Immature natural killer cell (primary cell): ENCODE measurements at regions not wholly inside any gene's neighbourhood (a gene's known extent, or its start where the extent isn't known, plus 50 kb on each side); places are given as distances from the start of the nearest gene placed in this dataset.

Experiments used
- DNase-seq, 3 donors: peaks; one replicate each; pipeline ENCODE4 v3.0.0; 2022; ENCODE audit warnings: mixed read lengths in 1 of 3
- H3K27ac Mint-ChIP-seq, 6 donors: one replicate each; pipeline ENCODE4 v1.8.0; 2020; ENCODE audit warnings: mixed read lengths in 6 of 6, mild to moderate bottlenecking in 5 of 6, inconsistent platforms in 4 of 6, moderate library complexity in 3 of 6
- H3K27me3 Mint-ChIP-seq, 3 donors: one replicate each; pipeline ENCODE4 v1.8.0; 2020 to 2021; ENCODE audit warnings: low read depth in 3 of 3, mild to moderate bottlenecking in 3 of 3, mixed read lengths in 3 of 3, moderate library complexity in 3 of 3, inconsistent platforms in 1 of 3
- H3K36me3 Mint-ChIP-seq, 3 donors: one replicate each; pipeline ENCODE4 v1.8.0; 2020; ENCODE audit warnings: mixed read lengths in 3 of 3, inconsistent platforms in 2 of 3, mild to moderate bottlenecking in 2 of 3
- H3K4me1 Mint-ChIP-seq, 2 donors: one replicate each; pipeline ENCODE4 v1.8.0; 2020; ENCODE audit warnings: inconsistent platforms in 2 of 2, mild to moderate bottlenecking in 2 of 2, mixed read lengths in 2 of 2, moderate library complexity in 1 of 2
- H3K4me3 Mint-ChIP-seq, 5 donors: one replicate each; pipeline ENCODE4 v1.8.0; 2020; ENCODE audit warnings: mild to moderate bottlenecking in 5 of 5, mixed read lengths in 5 of 5, inconsistent platforms in 3 of 5, moderate library complexity in 3 of 5
- H3K9me3 Mint-ChIP-seq, 6 donors: one replicate each; pipeline ENCODE4 v1.8.0; 2020; ENCODE audit warnings: mild to moderate bottlenecking in 6 of 6, mixed read lengths in 6 of 6, inconsistent platforms in 4 of 6, moderate library complexity in 3 of 6

DNA sequence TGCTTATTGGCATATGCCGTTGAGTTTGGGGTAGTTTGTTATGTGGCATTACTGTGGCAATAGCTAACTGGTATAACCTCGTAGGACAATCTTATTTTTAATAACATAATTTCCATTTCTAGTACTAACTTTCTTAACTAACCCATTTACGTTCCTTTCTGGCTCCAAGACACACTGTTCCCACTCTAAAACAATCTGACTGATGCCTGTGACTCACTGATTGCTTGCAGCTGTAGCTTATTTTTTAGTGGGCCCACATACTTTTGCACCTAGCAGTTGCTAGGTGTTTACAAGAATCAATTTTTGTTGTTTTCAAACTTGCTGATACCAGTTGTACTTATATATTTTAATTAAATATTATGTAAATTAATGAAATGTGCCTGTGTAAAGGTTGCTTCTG, 52.2 kb downstream of the FAT3 start:
- peaks cover 0 to 5% (median 2%) of the 10 kb centered on the region in 3 donors for H3K27me3 Mint-ChIP-seq
- no peaks in the 10 kb centered on the region for H3K36me3 Mint-ChIP-seq
- DNase-seq: no peak
- no peak overlapping the region for H3K27ac Mint-ChIP-seq
- H3K4me1 Mint-ChIP-seq: no peaks in the 10 kb centered on the region
- H3K9me3 Mint-ChIP-seq: peaks cover 4 to 11% (median 7%) of the 10 kb centered on the region in 6 donors
- no peak overlapping the region for H3K4me3 Mint-ChIP-seq

DNA sequence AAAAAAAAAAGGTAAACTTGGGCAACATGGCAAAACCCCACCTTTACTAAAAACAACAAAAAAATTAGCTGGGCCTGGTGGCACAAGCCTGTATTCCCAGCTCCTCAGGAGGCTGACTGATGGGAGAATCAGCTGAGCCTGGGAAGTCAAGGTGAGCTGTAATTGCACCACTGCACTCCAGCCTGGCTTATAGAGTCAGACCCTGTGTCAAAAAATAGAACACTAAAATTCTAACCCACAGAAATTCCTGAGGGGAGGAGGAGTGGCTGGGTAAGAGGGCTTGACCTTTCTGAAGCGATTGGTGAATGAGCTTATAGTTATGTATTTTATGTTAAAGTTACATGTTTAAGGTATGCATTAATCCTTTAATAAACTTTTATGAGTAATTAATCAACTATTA, 53.3 kb downstream of the FAT3 start:
- H3K36me3 Mint-ChIP-seq: no peaks in the 10 kb centered on the region
- no peak for DNase-seq
- H3K4me3 Mint-ChIP-seq: no peak overlapping the region

DNA sequence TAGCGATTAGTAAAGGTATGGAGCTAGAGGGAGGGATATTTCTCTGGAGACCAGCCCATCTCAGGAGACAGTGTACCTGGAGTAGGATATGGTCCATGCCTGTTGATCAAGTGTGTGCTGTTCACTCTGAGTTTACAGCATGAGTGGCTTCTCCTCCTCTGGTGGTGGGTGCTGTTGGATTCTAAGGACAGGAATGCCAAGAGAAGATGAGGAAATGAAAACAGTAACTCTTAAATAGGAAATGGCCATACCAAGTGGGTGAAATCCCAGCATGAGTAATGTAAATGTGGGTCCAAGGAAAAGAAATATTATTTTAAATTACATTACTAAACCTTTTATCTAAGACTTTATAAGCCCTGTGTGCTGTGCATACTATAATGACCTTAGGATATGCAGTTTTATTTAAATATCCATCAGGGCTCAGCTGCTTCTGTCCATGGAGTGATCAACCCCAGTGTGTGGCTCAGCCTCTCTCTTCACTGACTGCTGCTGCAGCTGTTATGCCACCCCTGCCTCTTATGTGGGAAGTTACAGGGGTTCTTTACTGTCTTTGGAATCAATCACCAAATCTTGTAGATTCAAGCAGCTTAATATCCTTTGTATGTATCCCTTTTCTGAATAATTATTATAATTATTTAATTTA, 54.3 kb downstream of the FAT3 start:
- no peak for DNase-seq
- H3K27me3 Mint-ChIP-seq: peaks cover 0 to 3% (median 3%) of the 10 kb centered on the region in 3 donors
- no peak overlapping the region for H3K27ac Mint-ChIP-seq
- H3K4me3 Mint-ChIP-seq: no peak overlapping the region
- no peaks in the 10 kb centered on the region for H3K36me3 Mint-ChIP-seq
- H3K9me3 Mint-ChIP-seq: peaks cover 3 to 14% (median 6%) of the 10 kb centered on the region in 6 donors
- H3K4me1 Mint-ChIP-seq: no peaks in the 10 kb centered on the region

More for the DNA sequence above, 53.3 kb downstream of the FAT3 start:
- Mint-ChIP-seq H3K27ac (no peak overlapping the region), H3K27me3 (peaks cover 0 to 3% (median 3%) of the 10 kb centered on the region in 3 donors), H3K4me1 (no peaks in the 10 kb centered on the region), H3K9me3 (peaks cover 3 to 13% (median 5%) of the 10 kb centered on the region in 6 donors)

DNA sequence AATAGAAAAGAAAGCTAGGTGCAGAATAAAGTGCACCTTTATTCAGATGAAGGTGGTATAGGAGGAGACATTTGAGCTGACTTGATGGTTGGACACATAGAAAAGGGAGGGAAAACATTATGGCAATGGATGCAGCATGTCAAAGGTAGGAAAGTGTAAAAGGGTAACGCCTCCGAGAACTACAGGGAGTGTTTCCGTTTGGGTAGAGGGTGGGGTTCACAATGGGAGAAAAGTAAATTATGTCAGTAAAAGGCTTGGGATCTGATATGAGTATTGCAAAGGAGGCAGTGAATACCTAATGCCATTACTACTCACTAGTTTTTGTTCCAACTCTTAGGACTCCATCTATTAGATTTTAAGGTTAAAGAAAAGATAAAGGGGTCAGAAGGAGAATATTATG, 59.5 kb downstream of the FAT3 start:
- no peak overlapping the region for H3K4me3 Mint-ChIP-seq

DNA sequence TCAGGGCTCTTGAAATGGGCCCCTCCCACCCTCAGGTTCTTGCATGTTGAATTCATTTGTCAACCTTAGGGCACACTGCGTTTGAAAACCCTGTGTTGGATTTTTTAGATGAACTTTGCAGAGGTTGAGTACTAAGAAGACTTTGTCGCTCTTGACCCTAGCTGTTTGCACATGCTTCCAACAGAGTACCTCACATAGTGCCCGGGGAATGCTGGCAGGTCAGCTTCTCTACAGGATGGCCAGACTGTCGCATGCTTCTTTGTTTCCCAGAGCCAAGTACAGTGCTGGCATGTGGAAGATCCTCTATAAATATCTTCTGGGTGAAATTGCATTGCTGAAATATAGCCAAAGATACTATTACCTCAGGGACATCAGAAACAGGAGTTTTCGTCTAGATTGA, 59.9 kb downstream of the FAT3 start:
- Mint-ChIP-seq H3K9me3 (peaks cover 0 to 11% (median under 1%) of the 10 kb centered on the region in 6 donors), H3K27ac (no peak overlapping the region), H3K36me3 (no peaks in the 10 kb centered on the region), H3K27me3 (peaks cover 0 to 2% (median 0%) of the 10 kb centered on the region in 3 donors), H3K4me1 (no peaks in the 10 kb centered on the region), H3K4me3 (no peak overlapping the region)
- no peak for DNase-seq

More for the DNA sequence above, 59.5 kb downstream of the FAT3 start:
- Mint-ChIP-seq H3K27ac (no peak overlapping the region), H3K9me3 (peaks cover 0 to 7% (median under 1%) of the 10 kb centered on the region in 6 donors), H3K4me1 (no peaks in the 10 kb centered on the region), H3K27me3 (peaks cover 0 to 2% (median 0%) of the 10 kb centered on the region in 3 donors), H3K36me3 (no peaks in the 10 kb centered on the region)
- no peak for DNase-seq

DNA sequence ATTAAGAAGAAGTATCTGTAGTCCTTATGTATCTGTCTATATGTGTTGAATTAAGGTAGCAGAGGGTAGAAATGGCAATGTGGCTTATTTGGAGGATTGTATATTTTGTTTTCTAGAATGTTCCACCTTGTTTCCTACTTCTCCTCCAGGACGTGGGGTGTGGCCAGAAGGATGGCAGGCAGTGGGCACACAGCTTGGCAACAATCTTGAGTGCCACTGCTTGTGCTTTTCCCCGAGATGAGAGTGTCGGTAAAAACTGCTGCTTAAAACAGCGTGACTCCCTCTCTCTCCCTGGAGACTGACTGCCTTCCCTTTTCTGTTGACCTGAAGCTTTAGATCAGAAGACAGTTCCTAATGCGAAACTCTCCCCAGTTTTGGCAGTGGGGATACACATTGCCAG, 61.2 kb downstream of the FAT3 start:
- Mint-ChIP-seq H3K4me1 (no peaks in the 10 kb centered on the region), H3K9me3 (peaks cover 0 to 16% (median 2%) of the 10 kb centered on the region in 6 donors), H3K27me3 (peaks cover 0 to 2% (median 0%) of the 10 kb centered on the region in 3 donors), H3K36me3 (no peaks in the 10 kb centered on the region), H3K4me3 (no peak overlapping the region), H3K27ac (no peak overlapping the region)
- no peak for DNase-seq

DNA sequence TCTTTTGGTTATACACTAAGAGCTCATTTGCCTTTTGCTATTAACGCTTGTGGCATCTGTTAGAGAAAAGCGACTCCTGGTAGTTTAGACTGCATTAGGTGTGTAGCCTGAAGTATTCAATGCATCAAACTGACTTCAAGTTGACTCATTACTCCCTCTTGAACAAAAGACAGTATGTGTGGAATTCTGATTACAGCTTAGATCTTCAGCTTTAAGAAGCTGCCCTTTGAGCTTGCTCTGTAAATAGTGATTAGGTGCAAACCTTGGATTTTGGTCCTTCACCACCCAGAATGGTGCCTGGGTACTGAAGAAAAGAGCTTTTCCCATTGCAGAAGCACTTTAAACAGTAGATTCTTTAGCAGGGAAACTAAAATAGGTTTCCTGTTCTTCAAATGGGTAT, 62.1 kb downstream of the FAT3 start:
- no peaks in the 10 kb centered on the region for H3K36me3 Mint-ChIP-seq
- DNase-seq: no peak
- H3K4me1 Mint-ChIP-seq: no peaks in the 10 kb centered on the region
- H3K27me3 Mint-ChIP-seq: peaks cover 0 to 2% (median 0%) of the 10 kb centered on the region in 3 donors
- H3K4me3 Mint-ChIP-seq: no peak overlapping the region
- H3K27ac Mint-ChIP-seq: no peak overlapping the region
- H3K9me3 Mint-ChIP-seq: peaks cover 0 to 16% (median 2%) of the 10 kb centered on the region in 6 donors

DNA sequence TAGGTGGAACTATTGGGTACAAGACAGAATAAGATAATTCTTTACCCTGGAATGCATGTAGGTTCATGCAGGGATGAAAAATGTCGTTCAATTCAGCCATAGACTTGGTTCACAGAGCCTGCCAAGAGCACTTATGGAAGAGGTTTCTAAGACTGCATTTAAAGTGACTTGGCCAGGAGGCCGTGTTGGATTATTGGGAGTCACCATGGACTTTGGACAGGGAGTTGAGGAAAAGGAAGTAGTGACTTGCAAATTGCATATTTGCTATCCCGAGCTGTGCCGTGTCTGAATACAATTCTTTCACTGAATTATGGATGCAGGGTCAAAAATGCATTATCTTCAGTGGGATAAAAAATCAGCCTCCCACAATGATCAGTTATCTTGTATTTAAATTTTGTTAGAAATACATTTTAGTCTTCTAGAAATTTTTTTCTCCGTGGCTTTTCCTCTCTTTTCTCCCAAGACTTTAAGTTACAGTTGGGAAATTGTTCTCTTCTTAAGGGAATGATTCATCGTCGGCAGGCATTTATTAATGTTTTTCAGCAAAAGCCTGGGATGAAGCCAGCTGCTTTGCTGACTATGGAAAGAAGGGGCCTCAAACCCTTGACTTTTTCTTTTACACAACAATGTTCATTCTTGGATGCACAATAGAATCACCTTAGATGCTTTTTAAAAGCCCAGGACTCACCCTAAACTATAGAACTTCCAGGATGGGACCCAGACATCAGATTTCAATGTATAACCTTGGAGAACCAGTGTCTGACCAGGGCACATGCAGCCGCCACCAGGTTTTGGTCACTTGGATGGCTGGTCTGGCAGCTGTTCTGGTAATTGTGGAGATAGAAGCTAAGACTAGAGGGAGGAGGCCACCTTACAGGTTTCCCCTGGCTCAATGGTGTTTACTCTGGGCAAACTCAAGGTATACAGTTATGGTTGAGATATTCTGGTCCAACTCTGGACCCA, 70.8 kb downstream of the FAT3 start:
- no peaks in the 10 kb centered on the region for H3K36me3 Mint-ChIP-seq
- no peak for DNase-seq
- H3K4me1 Mint-ChIP-seq: no peaks in the 10 kb centered on the region
- no peaks in the 10 kb centered on the region for H3K27me3 Mint-ChIP-seq
- H3K27ac Mint-ChIP-seq: no peak overlapping the region
- peaks cover 8 to 15% (median 12%) of the 10 kb centered on the region in 6 donors for H3K9me3 Mint-ChIP-seq
- no peak overlapping the region for H3K4me3 Mint-ChIP-seq

DNA sequence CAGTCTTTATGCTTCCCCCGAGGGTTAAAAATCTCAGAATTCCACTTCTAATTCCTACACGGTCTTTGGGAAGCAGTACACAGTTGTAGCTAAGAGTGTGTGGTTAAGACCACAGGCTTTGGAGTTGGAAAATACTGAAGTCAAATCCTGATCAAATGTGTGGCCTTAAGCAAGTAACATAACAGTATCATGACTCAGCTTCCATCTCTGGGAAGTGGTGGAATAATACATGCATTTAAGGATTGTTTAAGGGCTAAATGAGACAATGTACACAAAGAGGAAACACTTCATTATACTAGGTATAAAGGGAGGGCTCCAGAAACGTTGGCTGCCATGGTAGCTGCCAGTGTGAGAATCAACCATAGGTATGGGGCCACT, 71.5 kb downstream of the FAT3 start:
- H3K27ac Mint-ChIP-seq: no peak overlapping the region
- H3K27me3 Mint-ChIP-seq: peaks cover 0 to 4% (median 0%) of the 10 kb centered on the region in 3 donors
- H3K4me3 Mint-ChIP-seq: no peak overlapping the region
- no peaks in the 10 kb centered on the region for H3K36me3 Mint-ChIP-seq
- no peaks in the 10 kb centered on the region for H3K4me1 Mint-ChIP-seq
- peaks cover 8 to 15% (median 12%) of the 10 kb centered on the region in 6 donors for H3K9me3 Mint-ChIP-seq
- DNase-seq: no peak

DNA sequence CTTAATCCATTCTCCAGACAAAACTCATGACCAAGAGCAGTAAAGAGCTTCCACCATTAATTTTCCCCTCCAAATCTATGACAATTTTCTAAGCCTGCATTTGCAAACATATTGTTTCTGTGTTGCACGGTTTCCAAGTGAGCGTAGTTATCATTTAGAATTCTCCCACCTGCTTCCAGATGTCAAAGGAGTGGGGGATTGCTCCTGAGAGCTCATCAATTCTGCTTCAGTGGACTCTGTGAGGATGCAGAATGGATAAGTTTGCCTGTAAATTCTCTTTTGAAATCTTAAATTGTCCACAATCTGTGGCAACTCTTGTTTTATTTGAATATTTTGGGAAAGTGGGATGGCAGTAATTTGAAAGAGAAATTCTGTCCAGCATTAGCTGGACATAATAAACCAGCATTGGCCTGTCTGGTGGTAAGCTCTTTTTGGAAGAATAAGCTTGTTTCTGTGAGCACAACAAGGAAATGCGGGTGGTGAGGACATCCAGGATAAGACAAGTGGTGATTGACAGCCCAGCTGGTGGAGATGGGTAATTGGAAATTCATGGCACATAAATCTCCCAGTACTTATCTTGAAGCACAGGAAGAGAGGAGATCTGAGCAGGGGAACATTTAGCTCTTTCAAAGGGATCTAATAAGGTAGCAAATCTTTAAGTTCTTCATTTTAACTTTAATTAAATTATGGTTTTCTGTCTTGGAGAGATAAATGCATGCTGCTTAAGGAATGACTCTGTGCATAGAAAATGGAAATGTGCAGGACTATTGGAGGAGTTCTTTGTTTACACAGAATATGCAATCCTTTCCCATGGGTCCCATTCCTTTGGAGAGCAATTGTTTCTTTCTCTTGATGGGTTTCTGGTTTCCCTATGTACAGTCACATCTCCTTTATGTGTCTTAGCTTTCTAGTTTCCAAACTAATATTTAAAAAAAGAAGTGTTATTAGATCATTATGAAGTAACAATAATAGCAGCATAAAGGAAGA, 73.2 kb downstream of the FAT3 start:
- Mint-ChIP-seq H3K9me3 (peaks cover 5 to 15% (median 10%) of the 10 kb centered on the region in 6 donors), H3K27ac (no peak overlapping the region), H3K27me3 (peaks cover 0 to 5% (median 0%) of the 10 kb centered on the region in 3 donors), H3K36me3 (no peaks in the 10 kb centered on the region), H3K4me3 (no peak overlapping the region), H3K4me1 (no peaks in the 10 kb centered on the region)
- no peak for DNase-seq

DNA sequence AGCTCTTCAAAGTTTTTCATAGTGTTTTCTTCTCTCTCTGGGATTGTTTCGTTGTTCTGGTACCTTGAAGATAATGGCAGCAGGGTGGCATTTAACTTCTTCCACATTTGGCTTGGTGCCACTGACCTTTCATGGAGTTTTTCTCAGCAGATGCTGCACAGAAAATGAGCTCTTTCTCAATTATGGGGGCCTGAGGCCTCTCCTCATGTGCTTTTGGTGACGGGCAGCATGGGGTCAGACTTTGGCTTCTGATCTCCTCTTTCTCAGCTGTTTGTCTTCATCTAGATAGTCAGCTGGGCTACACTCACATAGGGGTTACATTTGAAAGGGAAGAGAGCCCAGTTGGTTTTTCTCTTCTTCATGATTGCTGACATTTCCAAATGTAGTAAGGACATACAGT, 76.3 kb downstream of the FAT3 start:
- H3K9me3 Mint-ChIP-seq: peaks cover 2 to 17% (median 6%) of the 10 kb centered on the region in 6 donors
- H3K27ac Mint-ChIP-seq: no peak overlapping the region
- no peaks in the 10 kb centered on the region for H3K36me3 Mint-ChIP-seq
- no peaks in the 10 kb centered on the region for H3K4me1 Mint-ChIP-seq
- DNase-seq: no peak
- peaks cover 0 to 5% (median 0%) of the 10 kb centered on the region in 3 donors for H3K27me3 Mint-ChIP-seq
- no peak overlapping the region for H3K4me3 Mint-ChIP-seq

DNA sequence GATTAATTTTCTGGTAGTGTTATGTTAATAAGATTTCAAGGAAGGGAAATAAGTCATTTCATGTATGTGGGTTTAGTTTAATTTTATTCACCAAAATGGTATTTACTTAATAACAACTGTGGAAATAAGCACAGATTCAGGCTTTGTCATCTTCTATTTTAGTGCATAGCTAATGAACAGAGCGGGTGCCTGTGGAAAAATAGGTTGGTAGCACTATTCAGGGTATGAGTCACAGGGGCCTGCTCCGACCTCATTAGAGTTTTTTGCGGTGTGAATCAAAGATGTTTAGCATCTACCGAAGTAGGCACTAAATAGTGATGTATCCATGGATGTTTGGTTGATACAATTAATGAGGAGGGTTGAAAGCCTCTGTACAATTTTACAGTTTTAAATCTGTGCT, 78.2 kb downstream of the FAT3 start:
- Mint-ChIP-seq H3K27me3 (peaks cover 0 to 5% (median 2%) of the 10 kb centered on the region in 3 donors), H3K27ac (no peak overlapping the region), H3K4me3 (no peak overlapping the region), H3K36me3 (no peaks in the 10 kb centered on the region), H3K9me3 (peaks cover 0 to 17% (median 6%) of the 10 kb centered on the region in 6 donors), H3K4me1 (no peaks in the 10 kb centered on the region)
- DNase-seq: no peak

DNA sequence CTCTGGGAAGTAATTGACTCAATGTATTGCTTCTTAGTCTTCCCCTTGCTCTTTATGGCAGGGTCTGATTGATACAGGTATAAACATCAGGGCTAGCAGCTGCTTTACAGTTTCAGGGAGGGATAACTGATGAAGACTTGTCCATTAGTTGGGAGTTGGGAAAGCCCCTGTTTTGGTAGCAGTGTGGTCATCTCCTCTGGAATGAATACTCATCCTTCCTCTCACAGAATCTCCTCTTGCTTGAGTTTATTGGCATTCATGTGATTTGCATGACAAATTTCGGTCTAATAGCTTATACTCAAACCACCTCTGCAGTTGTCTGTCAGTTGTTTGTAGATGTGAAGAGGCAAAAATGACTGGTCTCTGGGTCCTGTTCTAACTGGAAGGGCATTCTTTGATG, 79.7 kb downstream of the FAT3 start:
- H3K36me3 Mint-ChIP-seq: no peaks in the 10 kb centered on the region
- no peak for DNase-seq
- H3K4me3 Mint-ChIP-seq: no peak overlapping the region
- H3K4me1 Mint-ChIP-seq: no peaks in the 10 kb centered on the region
- H3K27ac Mint-ChIP-seq: no peak overlapping the region
- peaks cover 0 to 17% (median 4%) of the 10 kb centered on the region in 6 donors for H3K9me3 Mint-ChIP-seq
- peaks cover 0 to 5% (median 2%) of the 10 kb centered on the region in 3 donors for H3K27me3 Mint-ChIP-seq
